Amniotic epithelial cell (primary cell): ENCODE measurements at regions not wholly inside any gene's neighbourhood (a gene's known extent, or its start where the extent isn't known, plus 50 kb on each side); places are given as distances from the start of the nearest gene placed in this dataset.
"Not testable (repeated sequence)": the region's sequence is repeated elsewhere in the genome, so short reads cannot be mapped to it uniquely, and the experiment has no call there.

Experiments
- DNase-seq: peaks from one replicate; pipeline ENCODE4 v3.0.0-alpha.2; 2010; ENCODE audit warnings: low read depth

DNA sequence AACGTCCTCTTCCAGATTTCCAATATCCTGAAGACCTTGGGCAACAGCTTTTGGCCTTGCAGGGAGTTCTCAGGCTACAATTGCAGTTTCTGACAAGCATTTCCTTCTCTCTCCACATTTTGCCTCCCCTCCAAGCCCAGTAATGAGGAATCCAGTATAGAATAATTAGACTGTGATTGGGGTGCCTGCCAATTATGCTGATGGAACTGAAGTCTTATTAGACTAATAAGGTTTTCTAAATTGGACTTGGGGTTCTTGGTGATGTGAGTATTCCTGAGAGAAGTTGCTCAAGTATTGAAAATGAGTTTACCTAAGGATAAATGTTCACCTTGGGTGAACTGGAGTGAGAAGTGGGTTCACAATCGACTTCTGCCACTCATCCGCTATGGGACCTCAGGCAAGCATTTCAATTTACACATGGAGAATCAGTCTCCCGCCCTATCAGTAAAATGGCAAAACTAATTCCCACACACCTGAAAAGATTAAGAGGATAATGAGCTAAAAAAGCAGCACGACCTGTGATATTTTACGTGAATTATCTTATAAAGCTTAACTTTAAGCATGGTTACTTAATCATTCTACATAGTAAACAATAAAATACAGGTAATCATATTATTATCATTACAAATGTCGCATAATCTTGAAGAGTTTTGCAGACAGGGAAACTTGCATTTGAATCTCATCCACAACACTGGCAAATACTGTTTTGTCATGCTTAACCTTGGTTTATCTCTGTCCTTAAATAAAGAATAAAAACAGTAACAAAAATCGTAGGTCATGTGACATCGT is 628.0 kb downstream of the TMEM114 start:
- DNase-seq = no peak

DNA sequence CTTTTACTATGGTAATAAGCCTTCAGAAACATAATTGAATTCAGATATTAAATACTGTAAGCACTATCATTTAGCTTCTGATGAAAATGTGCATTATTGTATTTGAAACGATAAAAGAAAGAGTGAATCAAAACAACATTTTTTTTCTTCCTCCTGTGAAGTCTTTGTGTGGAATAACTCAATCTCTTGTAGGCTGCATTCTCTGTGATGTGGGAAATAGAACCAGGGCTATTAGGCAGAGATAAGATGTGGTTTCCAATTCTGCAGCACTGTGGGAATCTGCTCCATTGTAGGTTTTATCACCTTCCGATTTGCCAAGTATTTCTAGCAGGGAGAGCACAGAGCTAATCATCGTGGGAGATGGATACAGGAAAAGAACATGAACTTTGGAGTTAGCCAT is 624.5 kb downstream of the RBFOX1 start:
- DNase-seq = no peak

DNA sequence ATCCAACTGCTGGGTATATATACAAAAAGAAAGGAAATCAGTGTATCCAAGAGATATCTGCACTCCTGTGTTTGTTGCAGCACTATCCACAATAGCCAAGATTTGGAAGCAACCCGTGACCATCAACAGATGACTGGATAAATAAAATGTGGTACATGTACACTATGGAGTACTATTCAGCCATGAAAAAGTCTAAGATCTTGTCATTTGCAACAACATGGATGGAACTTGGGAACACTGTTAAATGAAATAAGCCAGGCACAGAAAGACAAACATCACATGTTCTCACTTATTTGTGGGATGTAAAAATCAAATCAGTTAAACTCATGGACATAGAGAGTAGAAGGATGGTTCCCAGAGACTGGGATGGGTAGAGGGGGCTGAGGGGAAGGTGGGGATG is 620.7 kb downstream of the RBFOX1 start:
- DNase-seq = no peak

- no peak for DNase-seq
Observed at GRCh38 chr16:7946142-7946541, 613.5 kb downstream of the RBFOX1 start.

DNA sequence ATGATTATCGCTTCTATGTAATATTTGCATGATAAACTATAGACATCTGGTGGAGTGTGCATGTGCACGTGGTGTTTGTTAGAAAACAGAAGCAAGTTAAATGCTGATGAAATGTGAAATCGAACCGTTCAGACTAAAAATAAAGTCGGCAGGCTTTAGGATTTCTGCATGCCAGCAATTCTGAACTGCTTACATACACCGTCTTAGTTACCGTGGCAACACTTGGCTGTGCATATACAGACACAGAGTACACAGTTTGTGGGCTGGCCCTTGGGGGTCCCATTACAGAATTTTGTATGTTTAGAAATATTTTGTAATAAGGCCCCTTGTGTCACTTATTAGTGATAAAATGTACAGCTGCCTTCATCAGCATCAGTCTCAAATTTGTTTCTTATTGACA is 605.5 kb downstream of the RBFOX1 start:
- no peak for DNase-seq

DNA sequence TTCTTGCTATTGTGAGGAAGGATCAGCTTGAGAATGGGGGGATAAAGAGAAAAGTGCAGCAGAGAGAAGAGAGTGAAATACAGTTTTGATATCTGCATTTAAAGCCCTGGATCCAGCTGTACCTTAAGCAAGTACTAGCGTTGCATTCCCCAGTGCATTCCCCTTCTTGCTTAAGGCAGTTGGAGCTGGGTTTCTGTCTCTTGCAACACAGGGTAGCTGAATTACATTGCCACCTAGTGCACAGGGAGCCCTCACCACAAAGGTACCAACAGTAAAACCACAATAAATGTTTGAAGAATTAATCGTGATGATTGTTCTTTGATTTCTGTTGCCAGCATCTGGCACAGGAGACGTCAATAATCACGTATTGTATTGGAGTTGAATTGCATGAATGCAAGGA is 588.7 kb downstream of the RBFOX1 start:
- DNase-seq = no peak

GRCh38 chr16:7919782-7920181 is 587.1 kb downstream of the RBFOX1 start:
- no peak for DNase-seq

DNA sequence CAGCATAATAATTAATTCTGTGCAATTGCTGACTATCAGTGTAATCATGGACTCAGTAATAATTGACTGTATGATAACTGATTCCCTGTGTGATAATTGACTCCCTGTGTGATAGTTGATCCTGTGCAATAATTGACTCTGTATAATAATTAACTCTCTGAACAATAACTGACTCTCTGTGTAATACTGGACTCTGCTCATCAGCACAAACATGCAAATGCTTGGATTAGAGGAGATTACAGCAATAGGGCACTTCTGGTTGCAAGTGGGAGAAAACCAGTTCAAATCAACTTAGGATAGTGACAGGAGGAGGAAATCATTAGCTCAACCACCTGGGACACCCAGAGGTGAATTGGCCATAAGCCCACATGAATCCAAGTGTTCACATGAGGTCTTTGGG is 582.1 kb downstream of the RBFOX1 start:
- no peak for DNase-seq

DNA sequence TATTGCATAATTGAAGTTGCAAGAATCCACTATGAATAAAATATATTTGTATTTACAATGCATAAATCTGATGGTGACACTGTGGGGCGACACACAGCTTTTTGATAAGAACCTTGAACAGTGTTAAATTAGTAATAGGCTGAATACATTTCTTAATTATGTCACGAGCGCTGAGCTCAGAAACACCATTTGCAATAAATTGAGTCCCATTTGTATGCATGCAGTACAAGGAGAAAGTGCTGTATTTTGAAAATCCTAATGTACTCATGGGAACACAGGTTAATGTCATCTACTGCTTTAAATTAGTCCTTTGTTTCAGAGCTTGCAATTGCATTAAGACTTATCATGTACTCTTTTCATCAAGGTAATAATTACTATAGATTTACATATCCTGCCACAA is 579.5 kb downstream of the RBFOX1 start:
- DNase-seq = no peak

- no peak for DNase-seq
Observed at GRCh38 chr16:7910116-7910515, 577.5 kb downstream of the RBFOX1 start.

GRCh38 chr16:7888411-7888810 is 555.8 kb downstream of the RBFOX1 start:
- no peak for DNase-seq

DNA sequence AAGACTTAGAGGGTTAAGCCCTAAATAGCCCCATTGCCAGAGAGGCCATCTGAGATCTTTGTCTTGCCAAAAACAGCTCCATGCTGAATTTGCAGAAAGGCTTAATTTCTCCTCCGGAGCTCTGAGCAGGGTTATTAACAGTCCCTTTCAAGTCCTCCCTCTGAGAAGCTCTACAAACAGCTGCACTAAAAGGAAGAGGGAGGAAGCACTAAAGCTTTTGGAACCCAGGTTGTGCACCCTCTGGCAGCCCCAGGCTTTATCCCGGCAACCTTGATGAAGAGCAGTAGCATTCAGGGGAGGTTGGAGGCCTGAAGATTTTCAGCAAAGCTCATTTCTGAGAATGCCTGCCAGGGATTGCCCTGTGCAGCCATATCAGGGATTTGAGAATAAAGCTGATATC is 554.7 kb downstream of the RBFOX1 start:
- no peak for DNase-seq

- no peak for DNase-seq
Observed at GRCh38 chr16:7871979-7872378, 539.3 kb downstream of the RBFOX1 start.

- no peak for DNase-seq
Observed at GRCh38 chr16:7871371-7871770, 538.7 kb downstream of the RBFOX1 start.

DNA sequence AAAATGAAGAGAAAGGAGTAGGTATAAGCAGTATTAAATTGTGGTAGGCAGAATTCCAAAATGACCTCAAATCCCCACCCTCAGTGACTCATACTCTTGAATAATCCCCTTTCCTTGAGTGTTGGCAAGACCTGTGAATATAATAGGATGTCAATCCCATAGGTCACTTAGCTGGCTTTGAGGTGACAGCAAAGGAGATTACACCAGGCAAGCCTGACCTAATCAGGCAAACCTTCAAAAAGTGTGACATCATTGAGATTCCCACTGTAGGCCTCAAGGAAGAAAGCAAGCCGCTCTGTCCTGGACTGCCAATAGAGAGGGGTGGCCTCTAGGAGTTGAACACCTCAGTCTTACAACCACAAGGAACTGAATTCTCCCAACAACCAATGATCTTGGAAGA is 535.2 kb downstream of the RBFOX1 start:
- DNase-seq = no peak

DNA sequence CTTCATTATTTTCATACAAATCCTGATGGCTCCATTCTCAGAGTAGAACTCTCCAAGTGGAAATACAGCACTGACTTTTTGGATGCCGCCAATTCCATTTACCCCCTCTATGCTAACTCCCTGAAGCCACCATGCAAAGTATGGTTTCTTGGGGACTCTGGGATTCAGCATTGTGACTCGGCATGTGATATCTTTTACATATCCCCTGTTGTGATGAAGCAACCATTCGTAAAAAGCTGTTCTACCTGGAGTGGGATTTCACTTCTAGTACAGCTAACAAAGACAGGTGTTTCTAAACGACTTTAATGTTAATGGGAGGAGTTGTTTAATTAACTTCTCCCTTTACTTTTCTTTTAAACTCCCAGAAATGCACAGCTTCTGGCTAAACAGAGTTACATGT is 533.5 kb downstream of the RBFOX1 start:
- no peak for DNase-seq

GRCh38 chr16:7865393-7865792 is 532.7 kb downstream of the RBFOX1 start:
- DNase-seq = not testable (repeated sequence)

- no peak for DNase-seq
Observed at GRCh38 chr16:7861891-7862582, 529.4 kb downstream of the RBFOX1 start.

- DNase-seq = no peak
Observed at GRCh38 chr16:7853197-7853596, 520.6 kb downstream of the RBFOX1 start.

DNA sequence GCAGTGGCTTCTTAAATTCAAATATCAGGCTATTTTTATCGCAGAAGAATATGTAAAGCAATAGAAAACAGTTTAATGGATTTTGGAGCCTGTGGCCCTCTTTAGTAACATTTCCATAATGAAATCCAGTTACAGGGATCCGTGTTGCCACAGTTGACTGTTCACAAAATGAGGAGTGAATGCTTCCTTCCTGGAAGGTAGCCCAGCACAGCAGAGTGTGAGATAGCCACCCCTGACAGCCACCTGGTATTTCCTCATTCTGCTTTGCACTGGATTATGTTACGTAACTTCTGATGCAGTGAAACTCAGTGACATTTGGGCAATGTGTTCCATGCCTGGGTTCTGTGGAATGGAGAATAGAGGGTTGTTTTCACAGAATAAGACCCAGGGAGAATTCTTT is 517.2 kb downstream of the RBFOX1 start:
- DNase-seq = no peak

DNA sequence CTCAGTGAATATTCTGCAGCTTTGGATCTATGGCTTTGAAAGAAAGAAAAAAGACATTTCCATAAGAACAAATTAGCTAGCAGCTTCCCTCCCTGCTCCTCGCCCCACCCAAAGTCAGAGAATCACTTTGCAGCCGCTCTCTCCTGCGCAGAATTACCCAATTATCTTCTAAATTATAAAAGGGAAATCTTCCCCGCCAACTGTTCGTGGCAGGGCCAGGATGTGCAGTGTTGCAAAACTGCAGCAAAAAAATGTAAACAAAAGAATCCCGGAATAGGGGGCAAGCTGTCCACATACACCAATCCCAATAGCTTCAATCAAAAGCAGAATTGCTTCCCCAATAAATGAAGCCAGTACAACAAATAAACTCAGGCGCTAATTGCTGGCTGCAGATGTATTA is 510.6 kb downstream of the RBFOX1 start:
- DNase-seq = no peak

DNA sequence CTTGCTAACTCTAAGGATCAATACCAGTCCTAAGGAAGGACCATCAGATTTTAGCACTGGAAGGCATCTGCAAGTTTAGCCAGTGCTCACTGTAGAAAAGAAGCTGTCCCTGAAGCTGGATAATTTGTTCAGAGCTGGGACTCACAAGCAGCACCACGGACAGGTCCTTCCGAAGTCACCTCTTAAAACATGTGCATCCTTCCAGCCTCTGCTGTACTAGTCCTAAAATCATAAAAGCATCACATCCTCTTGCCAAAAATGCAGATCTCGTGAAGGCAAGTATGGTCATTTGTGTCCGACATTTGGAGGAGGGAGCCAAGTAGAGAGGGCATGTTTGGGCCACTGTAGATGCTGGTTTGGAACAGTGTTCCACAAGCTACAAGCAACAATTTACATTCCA is 506.9 kb downstream of the RBFOX1 start:
- no peak for DNase-seq

DNA sequence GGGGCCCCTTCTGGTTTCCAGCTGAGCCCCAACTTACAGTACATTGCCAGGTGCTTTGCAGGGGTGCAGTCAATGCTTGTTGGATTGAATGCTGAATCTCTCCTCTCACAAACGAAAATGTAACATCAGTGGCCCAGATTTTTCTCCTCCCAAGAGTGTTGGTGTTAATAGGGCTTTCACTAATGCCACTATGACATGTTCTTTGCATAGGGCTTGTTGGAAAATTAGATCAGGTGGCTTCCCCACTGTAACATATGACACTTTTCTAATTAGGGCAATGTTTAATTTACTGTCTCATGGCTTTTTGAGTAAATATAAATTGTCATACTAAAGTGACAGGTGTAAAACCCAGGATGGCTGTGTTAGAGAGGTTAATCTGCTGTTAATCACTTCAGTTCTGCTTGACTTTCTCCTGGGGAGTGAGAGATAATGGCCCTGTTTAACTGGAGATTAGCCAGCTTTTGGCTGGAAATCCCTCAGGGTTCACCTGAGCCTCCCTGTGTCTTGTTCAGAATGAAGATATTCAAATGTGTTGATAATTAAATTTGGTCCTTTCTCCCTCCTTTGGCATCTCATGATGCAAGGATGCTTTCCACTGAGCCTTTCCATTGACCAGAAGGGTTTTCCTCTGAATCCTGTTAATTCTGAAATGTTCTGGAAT is 502.3 kb downstream of the RBFOX1 start:
- DNase-seq = no peak
